Mesenchymal stem cell (in vitro differentiated cells and primary cell): ENCODE measurements at regions not wholly inside any gene's neighbourhood (a gene's known extent, or its start where the extent isn't known, plus 50 kb on each side); places are given as distances from the start of the nearest gene placed in this dataset.

Source experiments
- DNase-seq: peaks from one replicate; pipeline ENCODE4 v3.0.0-alpha.2; 2013
- H2AFZ ChIP-seq: one replicate; pipeline ENCODE4 v1.6.1; 2013; ENCODE audit warnings: low read depth, mild to moderate bottlenecking, control low read depth, inconsistent platforms, low read length, moderate library complexity
- H2AK5ac ChIP-seq: 2 replicates; pipeline ENCODE4 v1.6.1; 2013; ENCODE audit warnings: low read length, moderate library complexity, mild to moderate bottlenecking, inconsistent platforms; ENCODE audit not compliant: severe bottlenecking
- H2BK120ac ChIP-seq: one replicate; pipeline ENCODE4 v1.6.1; 2013; ENCODE audit warnings: low read depth, mild to moderate bottlenecking, inconsistent platforms, low read length, moderate library complexity
- H2BK12ac ChIP-seq, 2 experiments: one replicate each; pipeline ENCODE4 v1.6.1; 2013; ENCODE audit warnings: inconsistent platforms in 2 of 2, low read length in 2 of 2, mild to moderate bottlenecking in 2 of 2, moderate library complexity in 2 of 2, control low read depth in 1 of 2
- H2BK15ac ChIP-seq: one replicate; pipeline ENCODE4 v1.6.1; 2013; ENCODE audit warnings: mild to moderate bottlenecking, low read depth, inconsistent platforms; ENCODE audit not compliant: poor library complexity, severe bottlenecking
- H2BK5ac ChIP-seq: 2 replicates; pipeline ENCODE4 v1.6.1; 2013; ENCODE audit warnings: low read depth, mild to moderate bottlenecking, low read length, control low read depth, inconsistent platforms; ENCODE audit not compliant: poor library complexity, severe bottlenecking
- H3K14ac ChIP-seq, 2 experiments: one replicate each; pipeline ENCODE4 v1.6.1; 2013; ENCODE audit warnings: inconsistent platforms in 2 of 2, low read length in 2 of 2, control low read depth in 1 of 2, mild to moderate bottlenecking in 1 of 2, moderate library complexity in 1 of 2
- H3K18ac ChIP-seq, 2 experiments: one replicate each; pipeline ENCODE4 v1.6.1; 2013; ENCODE audit warnings: inconsistent platforms in 2 of 2, low read length in 2 of 2, control low read depth in 1 of 2, low read depth in 1 of 2, mild to moderate bottlenecking in 1 of 2
- H3K23ac ChIP-seq, 2 experiments: one replicate each; pipeline ENCODE4 v1.6.1; 2013; ENCODE audit warnings: inconsistent platforms in 2 of 2, low read length in 2 of 2, mild to moderate bottlenecking in 2 of 2, moderate library complexity in 2 of 2, control low read depth in 1 of 2
- H3K27ac ChIP-seq: 2 replicates; pipeline ENCODE4 v1.5.1; 2013; ENCODE audit warnings: mild to moderate bottlenecking, moderate library complexity, low read length, control low read depth, inconsistent platforms; ENCODE audit not compliant: poor library complexity, severe bottlenecking
- H3K27me3 ChIP-seq, 2 experiments: 2 replicates each; pipeline versions ENCODE4 v1.6.1 to v1.7.0; 2013; ENCODE audit warnings: low read length in 2 of 2, mild to moderate bottlenecking in 2 of 2, moderate library complexity in 2 of 2, control low read depth in 1 of 2, inconsistent platforms in 1 of 2; ENCODE audit not compliant: control insufficient read depth in 1 of 2, insufficient read depth in 1 of 2
- H3K36me3 ChIP-seq, 2 experiments: 2 replicates each; pipeline versions ENCODE4 v1.6.1 to v1.7.0; 2013; ENCODE audit warnings: low read length in 2 of 2, control low read depth in 1 of 2, inconsistent platforms in 1 of 2, low read depth in 1 of 2, mild to moderate bottlenecking in 1 of 2; ENCODE audit not compliant: insufficient read depth in 2 of 2, control insufficient read depth in 1 of 2
- H3K4ac ChIP-seq, 2 experiments: one replicate each; pipeline ENCODE4 v1.6.1; 2013; ENCODE audit warnings: inconsistent platforms in 2 of 2, low read length in 2 of 2, mild to moderate bottlenecking in 2 of 2, moderate library complexity in 2 of 2, control low read depth in 1 of 2, low read depth in 1 of 2
- H3K4me1 ChIP-seq: 2 replicates; pipeline ENCODE4 v1.6.1; 2013; ENCODE audit warnings: low read depth, low read length, control low read depth; ENCODE audit not compliant: control insufficient read depth, insufficient read depth
- H3K4me2 ChIP-seq: 2 replicates; pipeline ENCODE4 v1.6.1; 2013; ENCODE audit warnings: low read length, mild to moderate bottlenecking, inconsistent platforms; ENCODE audit not compliant: poor library complexity, severe bottlenecking
- H3K4me3 ChIP-seq, 2 experiments: 2 replicates each; pipeline versions ENCODE4 v1.5.1 to v1.7.0; 2013; ENCODE audit warnings: low read length in 2 of 2, mild to moderate bottlenecking in 2 of 2, control low read depth in 1 of 2, low read depth in 1 of 2; ENCODE audit not compliant: insufficient read depth in 1 of 2
- H3K79me1 ChIP-seq: replicated peaks from 2 replicates; pipeline ENCODE4 v1.6.1; 2013; ENCODE audit warnings: mild to moderate bottlenecking, control low read depth, low read length, inconsistent platforms; ENCODE audit not compliant: poor library complexity, severe bottlenecking
- H3K9ac ChIP-seq: 2 replicates; pipeline ENCODE4 v1.7.0; 2013; ENCODE audit warnings: mild to moderate bottlenecking, low read length, moderate library complexity
- H3K9me3 ChIP-seq: 2 replicates; pipeline ENCODE4 v1.7.0; 2013; ENCODE audit warnings: mild to moderate bottlenecking, low read length; ENCODE audit not compliant: control insufficient read depth
- H4K8ac ChIP-seq: one replicate; pipeline ENCODE4 v1.6.1; 2013; ENCODE audit warnings: inconsistent platforms, mild to moderate bottlenecking, low read length, moderate library complexity
- H4K91ac ChIP-seq: one replicate; pipeline ENCODE4 v1.6.1; 2013; ENCODE audit warnings: mild to moderate bottlenecking, low read length, inconsistent platforms
- WGBS: methylation state at CpG from one replicate; pipeline ENCODE4 v1.1.7; 2013; ENCODE audit warnings: mixed read lengths; 5-methylcytosine and 5-hydroxymethylcytosine counted together

DNA sequence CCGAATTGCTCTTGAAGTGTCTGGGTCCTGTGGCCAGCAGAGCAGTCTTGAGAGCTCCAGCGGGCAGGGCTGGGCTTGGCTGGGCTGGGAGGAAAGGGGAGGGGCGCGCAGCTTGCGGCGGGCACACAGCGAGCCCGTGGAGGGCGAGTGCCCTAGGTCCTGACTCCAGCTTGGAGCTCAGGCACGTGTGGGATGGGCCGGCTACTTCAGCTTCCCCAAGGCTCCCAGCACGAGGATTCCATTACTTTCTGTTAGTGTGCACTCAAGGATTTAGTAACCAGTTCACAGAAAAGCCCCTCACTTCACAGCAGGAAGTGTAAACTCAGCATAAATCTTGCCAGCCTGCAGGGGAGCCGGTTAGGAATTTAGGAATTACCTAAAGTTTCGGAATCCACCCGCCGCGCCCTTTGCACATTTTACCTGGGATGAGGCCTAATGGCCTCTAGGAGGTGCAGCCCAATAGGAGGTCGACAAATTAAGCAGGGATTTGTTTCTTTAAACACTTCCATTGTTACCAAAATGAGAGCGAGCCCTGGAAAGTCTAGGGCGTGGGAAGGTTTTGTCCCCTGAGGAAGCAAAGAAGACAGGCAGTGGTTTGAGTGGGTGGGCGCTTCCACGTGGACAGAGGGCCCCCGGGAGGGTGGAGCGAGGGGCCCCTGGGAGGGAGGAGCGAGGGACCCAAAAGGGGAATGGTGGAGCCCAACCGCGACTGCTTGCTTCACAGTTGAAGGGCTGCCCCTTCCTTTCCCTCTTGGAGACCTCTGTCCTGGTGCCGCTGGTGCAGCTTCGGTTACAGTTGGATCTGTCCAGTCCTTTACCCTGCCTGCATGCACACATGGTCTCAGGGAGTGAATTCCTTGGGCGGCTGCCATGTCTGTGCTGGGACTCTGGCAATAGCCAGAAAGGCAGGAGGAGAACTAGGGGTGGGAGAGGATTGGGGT is 93.3 kb downstream of the CTAGE1 start:
- Histone ChIP-seq H2AK5ac (no peak overlapping the region), H3K4me3 (peak overlapping the region in 1 of 2 experiments; percentile 59), H3K9me3 (no peaks in the 10 kb centered on the region), H2BK12ac (peak overlapping the region in 1 of 2 experiments; percentile 51), H3K4me2 (peak overlapping the region; percentile 75), H2BK120ac (no peak overlapping the region), H3K27ac (no peak overlapping the region), H3K4me1 (peaks cover 5% of the 10 kb centered on the region), H3K9ac (peak overlapping the region; percentile 44), H4K8ac (peak overlapping the region; percentile 56), H3K23ac (no peak overlapping the region), H3K36me3 (no peaks in the 10 kb centered on the region), H2BK15ac (no peak overlapping the region), H2BK5ac (no peak overlapping the region), H3K18ac (peak overlapping the region; percentile 28 to 77), H3K27me3 (peaks cover 7 to 16% of the 10 kb centered on the region in 2 experiments), H3K14ac (no peak overlapping the region), H3K4ac (no peak overlapping the region), H2AFZ (no peak overlapping the region), H4K91ac (no peak overlapping the region), H3K79me1 (no peaks in the 10 kb centered on the region)
- WGBS: 16% methylated on average over 30 of the region's 30 CpGs
- DNase-seq: peak; percentile 56

DNA sequence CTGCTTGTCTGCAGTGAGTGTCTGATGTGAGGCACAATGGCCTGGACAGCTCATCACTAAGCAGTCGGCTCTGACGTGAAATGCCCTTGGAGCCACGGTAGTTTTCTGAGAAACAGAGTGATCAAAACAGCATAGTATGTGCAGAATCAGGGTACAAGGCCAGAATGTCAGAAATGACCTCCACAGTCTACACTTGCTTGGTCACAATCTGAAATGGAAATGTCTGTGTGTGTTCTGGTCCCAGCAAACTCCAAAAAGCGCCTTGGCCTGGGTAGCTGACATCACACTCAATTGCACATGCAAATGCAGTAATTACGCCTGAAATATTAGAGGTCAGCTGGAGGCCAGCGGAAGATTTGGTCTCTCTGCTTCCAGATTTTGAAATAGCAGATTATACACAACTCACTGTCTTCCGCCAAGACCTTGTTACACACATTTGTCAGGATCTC is 95.4 kb downstream of the CTAGE1 start:
- Histone ChIP-seq H3K27ac (no peak overlapping the region), H4K8ac (no peak overlapping the region), H4K91ac (no peak overlapping the region), H2BK5ac (no peak overlapping the region), H2AK5ac (no peak overlapping the region), H3K4me3 (no peak overlapping the region), H2BK12ac (peak overlapping the region in 1 of 2 experiments; percentile 10), H2AFZ (no peak overlapping the region), H3K9ac (peak overlapping the region; percentile 34), H3K4me1 (peaks cover 7% of the 10 kb centered on the region), H3K9me3 (no peaks in the 10 kb centered on the region), H3K18ac (no peak overlapping the region), H3K14ac (no peak overlapping the region), H3K27me3 (peaks cover 0 to 8% of the 10 kb centered on the region in 2 experiments), H3K4me2 (no peak overlapping the region), H3K4ac (no peak overlapping the region), H2BK120ac (no peak overlapping the region), H3K79me1 (no peaks in the 10 kb centered on the region), H3K23ac (no peak overlapping the region), H3K36me3 (no peaks in the 10 kb centered on the region), H2BK15ac (no peak overlapping the region)
- no peak for DNase-seq
- WGBS: 84% methylated on average over 7 of the region's 7 CpGs

DNA sequence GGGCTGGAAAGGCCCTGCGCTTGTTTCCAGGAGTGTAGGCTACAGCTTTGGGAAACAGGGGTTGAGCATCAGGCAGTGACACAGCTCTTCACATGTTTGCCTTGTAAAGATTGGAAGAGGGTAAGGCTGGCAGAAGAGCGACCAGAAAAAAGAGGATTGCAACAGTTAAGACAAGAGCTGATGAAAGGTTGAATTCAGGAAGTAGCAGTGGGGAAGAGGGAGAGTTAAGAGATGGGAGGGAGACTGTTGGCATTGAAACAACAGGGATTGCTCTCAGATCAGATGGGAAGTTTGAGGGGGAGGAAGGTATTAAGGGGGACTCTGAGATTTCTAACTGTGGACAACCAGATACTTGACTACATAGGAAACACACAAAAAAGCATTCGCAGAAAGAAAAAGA is 96.9 kb downstream of the CTAGE1 start:
- Histone ChIP-seq H2BK120ac (no peak overlapping the region), H3K18ac (no peak overlapping the region), H3K23ac (no peak overlapping the region), H3K79me1 (no peaks in the 10 kb centered on the region), H3K4me2 (no peak overlapping the region), H2BK5ac (no peak overlapping the region), H3K4me3 (no peak overlapping the region), H3K9me3 (no peaks in the 10 kb centered on the region), H3K14ac (no peak overlapping the region), H3K4me1 (peaks cover 7% of the 10 kb centered on the region), H3K27me3 (peaks cover 0 to 8% of the 10 kb centered on the region in 2 experiments), H2BK15ac (no peak overlapping the region), H3K36me3 (no peaks in the 10 kb centered on the region), H2AFZ (no peak overlapping the region), H4K8ac (peak overlapping the region; percentile 21), H2AK5ac (no peak overlapping the region), H3K4ac (no peak overlapping the region), H2BK12ac (no peak overlapping the region), H4K91ac (no peak overlapping the region), H3K9ac (no peak overlapping the region), H3K27ac (no peak overlapping the region)
- WGBS: 90% methylated on average over 3 of the region's 3 CpGs
- DNase-seq: no peak

DNA sequence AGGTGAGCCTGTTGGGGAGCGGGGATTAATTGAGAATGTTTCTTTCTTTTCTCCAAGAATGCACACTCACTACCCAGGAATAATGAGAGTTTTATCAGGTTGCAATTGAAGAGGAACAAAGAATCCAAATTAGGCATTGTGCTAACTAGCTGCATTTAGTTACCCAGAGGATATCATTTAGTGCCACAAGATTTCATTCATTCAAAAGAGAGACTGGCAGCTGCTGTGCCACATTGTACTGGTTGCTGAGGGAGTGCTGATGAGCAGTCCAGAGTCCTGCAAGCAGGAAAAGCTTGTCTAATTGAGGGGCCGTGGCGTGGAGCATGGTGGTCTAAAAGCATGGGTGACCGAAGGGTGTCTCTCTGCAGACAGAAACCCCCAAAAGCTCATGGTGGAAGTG is 97.6 kb downstream of the CTAGE1 start:
- Histone ChIP-seq H2BK120ac (no peak overlapping the region), H3K14ac (no peak overlapping the region), H2BK5ac (no peak overlapping the region), H3K27me3 (peaks cover 0 to 8% of the 10 kb centered on the region in 2 experiments), H3K23ac (no peak overlapping the region), H4K91ac (no peak overlapping the region), H3K4me1 (peaks cover 7% of the 10 kb centered on the region), H2BK12ac (no peak overlapping the region), H3K4me2 (no peak overlapping the region), H2AK5ac (no peak overlapping the region), H3K36me3 (no peaks in the 10 kb centered on the region), H3K9ac (no peak overlapping the region), H3K27ac (no peak overlapping the region), H4K8ac (no peak overlapping the region), H2AFZ (no peak overlapping the region), H3K18ac (no peak overlapping the region), H3K9me3 (no peaks in the 10 kb centered on the region), H3K4me3 (no peak overlapping the region), H3K79me1 (no peaks in the 10 kb centered on the region), H2BK15ac (no peak overlapping the region), H3K4ac (no peak overlapping the region)
- 62% methylated on average over 3 of the region's 4 CpGs for WGBS
- no peak for DNase-seq
